ENCODE measurements at regions not wholly inside any gene's neighbourhood (a gene's known extent, or its start where the extent isn't known, plus 50 kb on each side); places are given as distances from the start of the nearest gene placed in this dataset.

DNA sequence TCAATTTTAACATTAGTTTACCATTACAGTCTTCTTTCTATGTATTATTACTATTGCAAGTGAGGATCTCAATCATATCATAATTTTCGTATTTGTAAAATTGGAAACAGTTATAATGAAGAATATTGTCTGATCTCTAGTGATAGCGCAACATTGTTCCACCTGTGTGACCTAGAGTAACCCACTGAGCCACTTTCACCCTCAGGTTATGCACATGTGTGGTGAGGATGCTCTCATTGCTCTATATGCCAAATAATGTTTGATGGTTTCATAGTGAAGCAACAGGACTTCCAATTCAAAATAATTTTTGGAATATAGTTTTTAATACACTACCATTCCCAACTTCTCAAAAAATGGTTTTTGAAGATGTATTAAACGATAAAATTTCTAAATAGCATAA, 603.1 kb upstream of the MAN1A1 start:
- TF ChIP-seq SP1 (CRISPR knock-in tag; conservative IDR thresholded peaks at IDR 0.05) (no peak), CTCF (IDR thresholded peaks at IDR 0.05) (no peak), JUN (CRISPR knock-in tag; IDR thresholded peaks at IDR 0.05) (no peak), SMAD3 (CRISPR knock-in tag; IDR thresholded peaks at IDR 0.05; ENCODE audit: borderline replicate concordance) (no peak), MYBL2 (CRISPR knock-in tag; IDR thresholded peaks at IDR 0.05) (no peak)
